ENCODE measurements at regions not wholly inside any gene's neighbourhood (a gene's known extent, or its start where the extent isn't known, plus 50 kb on each side); places are given as distances from the start of the nearest gene placed in this dataset.

- ATAC-seq (ENCODE audit: insufficient read depth, low read depth): no peak
- Histone ChIP-seq H3K9ac (ENCODE audit: low read depth, low read length) (no peak overlapping the region), H4K20me1 (ENCODE audit: insufficient read depth, low read length) (no peaks in the 10 kb centered on the region), H3K4me3 (ENCODE audit: low read depth in 1 of 2, low read length in 2 of 2) (no peak overlapping the region), H3K4me2 (ENCODE audit: insufficient read depth, low read length) (no peak overlapping the region), H2AFZ (ENCODE audit: low read depth, low read length) (no peak overlapping the region), H3K36me3 (ENCODE audit: insufficient read depth, low read length) (no peaks in the 10 kb centered on the region), H3K4me1 (ENCODE audit: insufficient read depth, low read length) (no peaks in the 10 kb centered on the region), H3K9me3 (ENCODE audit: insufficient read depth, low read length, severe bottlenecking) (no peaks in the 10 kb centered on the region), H3K27me3 (ENCODE audit: insufficient read depth, low read length, poor library complexity) (no peaks in the 10 kb centered on the region), H3K79me2 (ENCODE audit: insufficient read depth, low read length) (no peaks in the 10 kb centered on the region), H3K27ac (ENCODE audit: low read length) (no peak overlapping the region)
- TF ChIP-seq CTCF (IDR thresholded peaks at IDR 0.05; ENCODE audit: borderline replicate concordance, extremely low read depth, low read length, poor library complexity, severe bottlenecking) (no peak), EZH2 (IDR thresholded peaks at IDR 0.05; ENCODE audit: borderline replicate concordance, low read depth, low read length, severe bottlenecking) (no peak)
- no peak for DNase-seq
Observed at GRCh38 chrX:542179-542578, 88.4 kb upstream of the SHOX start.

DNA sequence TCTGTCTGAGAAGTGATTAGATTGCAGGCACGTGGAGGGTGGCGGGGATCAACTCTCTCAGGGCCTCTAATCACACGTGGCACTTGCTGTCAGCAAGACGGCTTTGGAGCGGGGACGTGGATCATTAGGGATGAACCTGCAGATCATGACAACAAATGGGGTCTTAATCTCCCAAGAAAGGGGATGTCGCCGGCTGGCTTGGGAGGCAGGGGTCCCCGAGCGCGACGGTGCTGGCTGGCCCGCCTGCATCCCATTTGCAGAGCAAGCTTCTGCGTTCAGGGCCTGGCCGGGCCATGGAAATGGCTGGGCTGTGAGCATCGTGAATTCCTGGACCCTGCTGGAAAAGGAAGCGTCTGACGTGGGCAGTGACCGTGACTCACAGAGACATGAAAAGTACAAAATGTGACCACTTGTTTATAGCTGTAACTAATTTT lies 85.1 kb upstream of the SHOX start:
- Histone ChIP-seq H4K20me1 (ENCODE audit: insufficient read depth, low read length) (no peaks in the 10 kb centered on the region), H3K4me1 (ENCODE audit: insufficient read depth, low read length) (no peaks in the 10 kb centered on the region), H3K4me3 (ENCODE audit: low read depth in 1 of 2, low read length in 2 of 2) (no peak overlapping the region), H3K36me3 (ENCODE audit: insufficient read depth, low read length) (no peaks in the 10 kb centered on the region), H3K9ac (ENCODE audit: low read depth, low read length) (no peak overlapping the region), H2AFZ (ENCODE audit: low read depth, low read length) (no peak overlapping the region), H3K27me3 (ENCODE audit: insufficient read depth, low read length, poor library complexity) (no peaks in the 10 kb centered on the region), H3K4me2 (ENCODE audit: insufficient read depth, low read length) (no peak overlapping the region), H3K9me3 (ENCODE audit: insufficient read depth, low read length, severe bottlenecking) (no peaks in the 10 kb centered on the region), H3K79me2 (ENCODE audit: insufficient read depth, low read length) (no peaks in the 10 kb centered on the region), H3K27ac (ENCODE audit: low read length) (no peak overlapping the region)
- DNase-seq: no peak
- TF ChIP-seq EZH2 (IDR thresholded peaks at IDR 0.05; ENCODE audit: borderline replicate concordance, low read depth, low read length, severe bottlenecking): no peak
- TF ChIP-seq CTCF (IDR thresholded peaks at IDR 0.05; ENCODE audit: borderline replicate concordance, extremely low read depth, low read length, poor library complexity, severe bottlenecking): no peak
- no peak for ATAC-seq (ENCODE audit: insufficient read depth, low read depth)

DNA sequence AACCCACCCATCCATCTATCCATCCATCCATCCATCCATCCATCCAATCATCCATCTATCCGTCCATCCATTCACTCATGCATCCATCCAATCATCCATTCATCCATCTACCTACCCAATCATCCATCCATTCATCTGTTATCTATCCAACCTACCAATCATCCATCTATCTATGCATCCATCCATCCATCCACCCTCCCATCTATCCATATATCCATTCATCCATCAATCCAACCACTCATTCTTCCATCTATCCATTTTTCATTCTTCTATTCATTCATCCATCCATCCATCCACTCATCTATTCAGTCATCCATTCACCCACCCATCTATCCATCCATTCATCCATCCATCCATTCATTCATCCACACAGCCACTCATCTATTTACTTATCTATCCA lies 80.1 kb upstream of the SHOX start:
- H3K27me3 ChIP-seq (ENCODE audit: insufficient read depth, low read length, poor library complexity): no peaks in the 10 kb centered on the region
- no peaks in the 10 kb centered on the region for H4K20me1 ChIP-seq (ENCODE audit: insufficient read depth, low read length)
- no peak overlapping the region for H3K4me3 ChIP-seq (ENCODE audit: low read depth in 1 of 2, low read length in 2 of 2)
- no peak for TF ChIP-seq CTCF (IDR thresholded peaks at IDR 0.05; ENCODE audit: borderline replicate concordance, extremely low read depth, low read length, poor library complexity, severe bottlenecking)
- TF ChIP-seq EZH2 (IDR thresholded peaks at IDR 0.05; ENCODE audit: borderline replicate concordance, low read depth, low read length, severe bottlenecking): no peak
- no peak overlapping the region for H3K27ac ChIP-seq (ENCODE audit: low read length)
- no peak overlapping the region for H3K9ac ChIP-seq (ENCODE audit: low read depth, low read length)
- ATAC-seq (ENCODE audit: insufficient read depth, low read depth): no peak
- H2AFZ ChIP-seq (ENCODE audit: low read depth, low read length): no peak overlapping the region
- no peaks in the 10 kb centered on the region for H3K4me1 ChIP-seq (ENCODE audit: insufficient read depth, low read length)
- H3K79me2 ChIP-seq (ENCODE audit: insufficient read depth, low read length): no peaks in the 10 kb centered on the region
- no peak overlapping the region for H3K4me2 ChIP-seq (ENCODE audit: insufficient read depth, low read length)
- no peaks in the 10 kb centered on the region for H3K9me3 ChIP-seq (ENCODE audit: insufficient read depth, low read length, severe bottlenecking)
- H3K36me3 ChIP-seq (ENCODE audit: insufficient read depth, low read length): no peaks in the 10 kb centered on the region
- no peak for DNase-seq

DNA sequence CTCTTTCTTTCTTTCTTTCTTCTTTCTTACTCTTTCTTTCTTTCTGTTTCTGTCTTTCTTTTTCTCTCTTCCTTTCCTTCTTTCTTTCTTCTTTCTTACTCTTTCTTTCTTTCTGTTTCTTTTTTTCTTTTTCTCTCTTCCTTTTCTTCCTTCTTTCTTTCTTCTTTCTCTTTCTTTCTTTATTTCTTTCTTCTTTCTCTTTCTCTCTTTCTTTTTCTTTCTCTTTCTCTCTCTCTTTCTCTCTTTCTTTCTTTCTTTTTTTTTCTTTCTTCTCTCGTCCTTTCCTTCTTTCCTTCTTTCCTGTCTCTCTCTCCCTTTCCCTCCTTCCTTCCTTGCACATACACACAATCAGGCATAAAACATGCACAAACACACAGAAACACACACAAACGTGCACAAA lies 79.3 kb upstream of the SHOX start:
- no peak for ATAC-seq (ENCODE audit: insufficient read depth, low read depth)
- Histone ChIP-seq H3K36me3 (ENCODE audit: insufficient read depth, low read length) (no peaks in the 10 kb centered on the region), H3K4me1 (ENCODE audit: insufficient read depth, low read length) (no peaks in the 10 kb centered on the region), H3K4me3 (ENCODE audit: low read depth in 1 of 2, low read length in 2 of 2) (no peak overlapping the region), H3K9me3 (ENCODE audit: insufficient read depth, low read length, severe bottlenecking) (no peaks in the 10 kb centered on the region), H4K20me1 (ENCODE audit: insufficient read depth, low read length) (no peaks in the 10 kb centered on the region), H3K4me2 (ENCODE audit: insufficient read depth, low read length) (no peak overlapping the region), H2AFZ (ENCODE audit: low read depth, low read length) (no peak overlapping the region), H3K9ac (ENCODE audit: low read depth, low read length) (no peak overlapping the region), H3K79me2 (ENCODE audit: insufficient read depth, low read length) (no peaks in the 10 kb centered on the region), H3K27ac (ENCODE audit: low read length) (no peak overlapping the region), H3K27me3 (ENCODE audit: insufficient read depth, low read length, poor library complexity) (no peaks in the 10 kb centered on the region)
- DNase-seq: no peak
- no peak for TF ChIP-seq EZH2 (IDR thresholded peaks at IDR 0.05; ENCODE audit: borderline replicate concordance, low read depth, low read length, severe bottlenecking)
- no peak for TF ChIP-seq CTCF (IDR thresholded peaks at IDR 0.05; ENCODE audit: borderline replicate concordance, extremely low read depth, low read length, poor library complexity, severe bottlenecking)
